ENCODE measurements at regions not wholly inside any gene's neighbourhood (a gene's known extent, or its start where the extent isn't known, plus 50 kb on each side); places are given as distances from the start of the nearest gene placed in this dataset.

DNA sequence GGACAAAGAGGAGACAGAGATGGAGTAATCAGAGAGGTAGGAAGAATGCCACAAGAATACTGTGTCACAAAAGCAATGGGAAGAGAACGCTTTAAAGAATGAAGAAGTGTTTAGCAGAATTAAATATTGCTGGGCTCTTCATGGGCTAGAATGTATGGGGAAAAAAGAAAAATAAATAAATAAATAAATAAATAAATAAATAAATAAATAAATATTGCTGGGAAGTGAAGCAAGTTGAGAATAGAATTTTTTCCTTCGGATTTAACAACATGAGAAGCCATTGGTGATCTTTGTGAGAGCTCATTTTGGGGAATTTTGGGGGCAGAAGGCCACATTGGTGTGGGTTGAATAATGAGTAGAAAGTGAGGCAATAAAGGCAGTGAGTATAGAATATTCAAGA is 59.7 kb upstream of the FRMPD3 start:
- TF ChIP-seq, protein P1, sequence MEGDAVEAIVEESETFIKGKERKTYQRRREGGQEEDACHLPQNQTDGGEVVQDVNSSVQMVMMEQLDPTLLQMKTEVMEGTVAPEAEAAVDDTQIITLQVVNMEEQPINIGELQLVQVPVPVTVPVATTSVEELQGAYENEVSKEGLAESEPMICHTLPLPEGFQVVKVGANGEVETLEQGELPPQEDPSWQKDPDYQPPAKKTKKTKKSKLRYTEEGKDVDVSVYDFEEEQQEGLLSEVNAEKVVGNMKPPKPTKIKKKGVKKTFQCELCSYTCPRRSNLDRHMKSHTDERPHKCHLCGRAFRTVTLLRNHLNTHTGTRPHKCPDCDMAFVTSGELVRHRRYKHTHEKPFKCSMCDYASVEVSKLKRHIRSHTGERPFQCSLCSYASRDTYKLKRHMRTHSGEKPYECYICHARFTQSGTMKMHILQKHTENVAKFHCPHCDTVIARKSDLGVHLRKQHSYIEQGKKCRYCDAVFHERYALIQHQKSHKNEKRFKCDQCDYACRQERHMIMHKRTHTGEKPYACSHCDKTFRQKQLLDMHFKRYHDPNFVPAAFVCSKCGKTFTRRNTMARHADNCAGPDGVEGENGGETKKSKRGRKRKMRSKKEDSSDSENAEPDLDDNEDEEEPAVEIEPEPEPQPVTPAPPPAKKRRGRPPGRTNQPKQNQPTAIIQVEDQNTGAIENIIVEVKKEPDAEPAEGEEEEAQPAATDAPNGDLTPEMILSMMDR (IDR thresholded peaks at IDR 0.05; ENCODE audit: control extremely low read depth in 1 of 3, insufficient read depth in 1 of 3, low read depth in 1 of 3, low read length in 3 of 3) = no peak
- TF ChIP-seq, protein P2, sequence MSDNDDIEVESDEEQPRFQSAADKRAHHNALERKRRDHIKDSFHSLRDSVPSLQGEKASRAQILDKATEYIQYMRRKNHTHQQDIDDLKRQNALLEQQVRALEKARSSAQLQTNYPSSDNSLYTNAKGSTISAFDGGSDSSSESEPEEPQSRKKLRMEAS (IDR thresholded peaks at IDR 0.05) = no peak

Measured in H1 (cell line).